ENCODE measurements at regions not wholly inside any gene's neighbourhood (a gene's known extent, or its start where the extent isn't known, plus 50 kb on each side); places are given as distances from the start of the nearest gene placed in this dataset.

DNA sequence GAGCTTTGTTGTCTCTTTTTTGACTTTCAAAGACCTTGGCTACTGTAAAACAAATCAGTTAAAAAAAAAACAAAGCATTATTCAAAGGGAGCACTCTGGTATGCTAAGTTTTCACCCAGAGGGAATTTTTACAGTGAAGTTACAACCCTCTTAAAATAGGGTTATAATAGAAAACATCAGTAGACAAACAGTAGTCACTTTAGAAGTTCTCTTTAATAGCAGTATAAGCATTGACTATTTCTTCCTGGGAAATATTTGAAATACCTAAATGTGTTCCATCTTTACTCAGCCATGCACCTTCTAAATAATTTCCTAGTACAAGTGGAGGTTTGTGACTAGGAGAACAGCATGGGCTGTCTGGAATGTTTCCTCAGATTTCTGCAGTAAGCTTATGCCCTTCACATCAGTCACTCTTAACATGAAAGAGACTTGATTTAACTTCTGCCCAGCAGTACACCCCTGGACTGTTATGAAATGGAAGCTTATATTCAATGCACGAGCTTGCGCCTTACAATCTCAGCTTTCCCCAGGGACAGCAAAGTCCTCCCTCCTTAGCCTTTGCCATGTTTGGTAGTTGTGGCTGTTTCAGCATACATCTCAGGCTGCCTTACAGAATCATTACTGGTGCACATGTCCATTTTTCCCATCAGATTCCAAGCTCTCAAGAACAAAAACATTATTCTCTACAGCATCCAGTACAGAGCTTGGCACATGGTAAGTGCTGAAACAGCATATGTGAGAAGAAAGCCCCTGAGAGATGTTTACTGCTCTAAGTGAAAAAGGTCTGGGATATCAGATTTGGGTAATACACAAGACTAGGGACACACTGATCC lies 191.5 kb downstream of the ZNF608 start:
- TF ChIP-seq CTCF (IDR thresholded peaks at IDR 0.05; ENCODE audit: low read depth, low read length, missing input control) (no peak), EGR1 (IDR thresholded peaks at IDR 0.05; ENCODE audit: low read depth in 2 of 2) (no peak), FOXA1 (IDR thresholded peaks at IDR 0.05) (no peak), TAF1 (conservative IDR thresholded peaks at IDR 0.05) (no peak), SP1 (IDR thresholded peaks at IDR 0.05) (no peak)
